ENCODE measurements at regions not wholly inside any gene's neighbourhood (a gene's known extent, or its start where the extent isn't known, plus 50 kb on each side); places are given as distances from the start of the nearest gene placed in this dataset.
"Not testable (repeated sequence)": the region's sequence is repeated elsewhere in the genome, so short reads cannot be mapped to it uniquely, and the experiment has no call there.

DNA sequence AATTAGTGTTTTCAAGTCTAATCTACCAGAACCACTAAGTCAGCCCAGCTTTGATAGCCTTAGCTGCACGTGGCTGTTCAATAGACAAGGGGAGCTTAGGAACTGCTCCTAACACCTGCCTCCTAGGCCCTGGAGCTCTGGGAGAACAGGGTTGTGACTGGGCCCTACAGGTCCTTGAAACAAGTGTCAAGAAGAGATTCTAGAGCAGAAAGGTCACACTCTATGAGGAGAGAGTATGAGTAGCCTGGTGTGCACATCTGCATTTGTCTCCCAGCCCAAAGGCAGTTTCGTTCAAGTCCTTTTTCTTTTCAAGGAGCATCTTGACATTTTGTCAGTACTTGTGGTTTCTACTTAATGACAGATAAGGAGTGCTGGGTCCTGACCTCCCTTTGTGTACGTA, 206.1 kb downstream of the PRELID2 start:
- H3K27ac ChIP-seq: no peak overlapping the region

DNA sequence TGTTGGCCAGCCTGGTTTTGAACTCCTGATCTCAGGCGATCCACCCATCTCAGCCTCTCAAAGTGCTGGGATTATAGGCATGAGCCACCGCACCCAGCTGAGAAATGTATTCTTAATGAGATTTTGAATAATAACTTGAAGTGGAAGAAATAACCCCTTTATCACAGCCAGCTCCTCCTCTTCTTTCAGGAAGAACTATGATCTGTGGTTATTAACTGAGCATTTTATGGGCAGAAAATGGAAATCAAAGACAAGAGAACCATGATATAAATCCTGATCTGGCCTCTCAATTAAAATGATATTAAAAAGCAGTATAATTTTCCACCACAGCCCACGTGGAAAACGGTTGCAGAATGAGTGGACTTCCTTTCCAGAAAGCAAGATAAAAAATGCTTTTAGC, 206.6 kb downstream of the PRELID2 start:
- TF ChIP-seq, protein P1, sequence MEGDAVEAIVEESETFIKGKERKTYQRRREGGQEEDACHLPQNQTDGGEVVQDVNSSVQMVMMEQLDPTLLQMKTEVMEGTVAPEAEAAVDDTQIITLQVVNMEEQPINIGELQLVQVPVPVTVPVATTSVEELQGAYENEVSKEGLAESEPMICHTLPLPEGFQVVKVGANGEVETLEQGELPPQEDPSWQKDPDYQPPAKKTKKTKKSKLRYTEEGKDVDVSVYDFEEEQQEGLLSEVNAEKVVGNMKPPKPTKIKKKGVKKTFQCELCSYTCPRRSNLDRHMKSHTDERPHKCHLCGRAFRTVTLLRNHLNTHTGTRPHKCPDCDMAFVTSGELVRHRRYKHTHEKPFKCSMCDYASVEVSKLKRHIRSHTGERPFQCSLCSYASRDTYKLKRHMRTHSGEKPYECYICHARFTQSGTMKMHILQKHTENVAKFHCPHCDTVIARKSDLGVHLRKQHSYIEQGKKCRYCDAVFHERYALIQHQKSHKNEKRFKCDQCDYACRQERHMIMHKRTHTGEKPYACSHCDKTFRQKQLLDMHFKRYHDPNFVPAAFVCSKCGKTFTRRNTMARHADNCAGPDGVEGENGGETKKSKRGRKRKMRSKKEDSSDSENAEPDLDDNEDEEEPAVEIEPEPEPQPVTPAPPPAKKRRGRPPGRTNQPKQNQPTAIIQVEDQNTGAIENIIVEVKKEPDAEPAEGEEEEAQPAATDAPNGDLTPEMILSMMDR (IDR thresholded peaks at IDR 0.05): no peak
- TF ChIP-seq ZFX (IDR thresholded peaks at IDR 0.05; ENCODE audit: borderline replicate concordance): no peak

More for the DNA sequence above, 206.1 kb downstream of the PRELID2 start:
- TF ChIP-seq ZFX (IDR thresholded peaks at IDR 0.05; ENCODE audit: borderline replicate concordance): no peak
- TF ChIP-seq, protein P1 (IDR thresholded peaks at IDR 0.05): no peak

DNA sequence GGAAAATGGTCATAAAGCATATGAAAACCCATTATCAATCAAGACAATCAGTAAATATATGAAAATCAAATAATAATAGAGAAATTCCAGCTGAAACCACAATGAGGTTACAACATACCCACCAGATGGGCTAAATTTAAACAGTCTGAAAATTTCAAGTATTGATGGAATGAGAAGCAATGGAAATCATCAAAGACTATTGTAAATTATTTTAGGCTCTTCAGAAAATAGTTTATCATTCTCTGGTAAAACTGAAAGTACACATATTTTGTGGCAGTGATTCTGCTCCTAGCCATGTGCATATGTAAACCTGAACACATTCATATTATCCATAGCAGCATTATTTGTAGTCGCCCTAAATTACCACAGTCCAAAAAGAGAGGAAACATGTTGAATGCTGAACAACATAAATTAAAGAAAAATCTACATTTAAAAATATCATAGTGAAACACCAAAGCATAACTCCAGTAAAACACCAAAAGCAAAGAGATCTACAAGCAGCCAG, 215.3 kb downstream of the PRELID2 start:
- no peak for TF ChIP-seq ZFX (IDR thresholded peaks at IDR 0.05; ENCODE audit: borderline replicate concordance)
- TF ChIP-seq, protein P1 (IDR thresholded peaks at IDR 0.05): no peak
- no peak overlapping the region for H3K27ac ChIP-seq

More for the DNA sequence above, 206.6 kb downstream of the PRELID2 start:
- no peak overlapping the region for H3K27ac ChIP-seq

DNA sequence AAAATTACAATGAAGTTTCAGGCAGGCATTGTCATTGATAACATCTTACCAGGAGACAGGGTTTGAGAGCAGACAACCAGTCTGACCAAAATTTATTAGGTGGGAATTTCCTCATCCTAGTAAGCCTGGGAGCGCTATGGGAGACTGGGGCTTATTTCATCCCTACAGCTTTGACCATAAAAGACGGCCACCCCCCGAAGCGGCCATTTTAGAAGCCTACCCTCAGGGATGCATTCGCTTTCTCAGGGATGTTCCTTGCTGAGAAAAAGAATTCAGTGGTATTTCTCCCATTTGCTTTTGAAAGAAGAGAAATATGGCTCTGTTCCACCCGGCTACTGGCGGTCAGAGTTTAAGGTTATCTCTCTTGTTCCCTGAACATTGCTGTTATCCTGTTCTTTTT, 218.4 kb downstream of the PRELID2 start:
- H3K27ac ChIP-seq: not testable (repeated sequence)

DNA sequence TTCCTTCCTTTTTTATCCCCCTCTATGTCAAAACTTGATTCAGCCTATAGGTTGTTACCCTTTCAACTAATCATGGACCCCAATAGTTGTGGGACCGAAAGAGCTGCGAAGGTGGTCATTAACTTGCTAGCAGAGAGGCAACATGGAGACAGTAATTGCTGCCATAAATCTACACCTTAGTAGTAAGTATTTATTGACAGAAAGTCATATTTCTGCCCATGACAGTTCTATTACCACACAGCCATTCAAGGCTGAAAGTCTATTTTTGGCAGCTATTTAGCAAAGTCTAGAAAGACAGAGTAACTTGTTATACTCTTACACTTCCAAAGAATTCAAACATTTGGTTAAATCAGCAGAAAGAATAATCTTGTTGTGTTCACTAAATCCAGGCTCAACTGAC, 236.2 kb downstream of the PRELID2 start:
- H3K27ac ChIP-seq: no peak overlapping the region
- TF ChIP-seq ZFX (IDR thresholded peaks at IDR 0.05; ENCODE audit: borderline replicate concordance): no peak
- TF ChIP-seq, protein P1 (IDR thresholded peaks at IDR 0.05): no peak

DNA sequence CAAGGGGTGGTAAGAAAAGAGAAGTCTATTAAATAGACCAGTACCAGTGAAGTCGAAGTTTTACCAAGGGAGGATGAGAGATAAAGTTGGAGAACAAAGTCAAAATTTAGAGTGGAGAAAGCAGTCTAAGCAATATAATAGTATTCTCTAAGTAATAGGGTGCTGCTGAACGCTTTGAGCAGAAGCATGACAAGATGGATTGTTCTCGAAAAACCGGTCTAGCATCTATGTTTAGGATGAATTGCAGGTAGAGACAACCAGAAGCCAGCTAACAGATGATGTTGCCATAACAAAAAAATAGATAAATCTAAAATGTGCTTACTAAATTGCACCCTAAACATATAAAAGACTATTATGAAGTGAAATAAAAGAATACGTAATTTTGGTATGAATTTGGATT, 237.0 kb downstream of the PRELID2 start:
- H3K27ac ChIP-seq: no peak overlapping the region
- TF ChIP-seq, protein P1 (IDR thresholded peaks at IDR 0.05): no peak
- TF ChIP-seq ZFX (IDR thresholded peaks at IDR 0.05; ENCODE audit: borderline replicate concordance): no peak

DNA sequence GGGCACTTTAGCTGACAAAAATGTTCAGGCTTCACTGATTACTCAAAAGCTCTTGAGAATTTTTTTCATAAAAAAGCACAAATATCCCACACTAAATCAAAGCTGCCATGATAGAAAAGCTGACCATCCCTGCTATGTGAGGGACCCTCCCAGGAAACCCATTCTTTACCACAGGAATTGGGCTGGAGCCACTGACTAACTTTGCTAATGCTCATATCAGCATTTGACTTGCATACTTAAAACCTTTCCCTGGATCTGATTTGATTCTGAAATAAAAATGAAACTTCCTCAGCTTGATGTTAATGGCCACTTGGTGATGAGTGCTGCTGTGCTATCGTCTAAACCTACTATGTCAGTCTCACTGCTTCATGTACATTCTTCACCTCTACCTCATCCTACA, 243.6 kb downstream of the PRELID2 start:
- TF ChIP-seq ZFX (IDR thresholded peaks at IDR 0.05; ENCODE audit: borderline replicate concordance): no peak
- TF ChIP-seq, protein P1 (IDR thresholded peaks at IDR 0.05): no peak
- no peak overlapping the region for H3K27ac ChIP-seq

DNA sequence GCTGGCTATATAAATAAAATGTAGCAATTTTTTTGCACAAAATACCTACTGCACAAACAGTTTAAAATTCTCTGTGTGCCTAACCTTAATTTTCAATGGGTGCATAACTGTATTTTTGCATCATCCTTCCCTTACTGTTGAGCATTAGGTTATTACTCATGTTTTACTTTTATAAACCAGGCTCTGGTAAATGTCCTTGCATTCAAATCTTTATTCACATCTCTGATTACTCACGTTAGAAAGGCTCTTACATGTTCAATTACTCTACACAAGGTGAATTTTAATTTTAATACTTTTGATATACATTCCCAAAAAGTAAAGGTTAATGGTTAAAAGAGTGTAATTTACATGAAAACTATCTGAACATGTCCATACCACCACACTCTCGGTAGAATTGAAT, 246.1 kb downstream of the PRELID2 start:
- no peak for TF ChIP-seq ZFX (IDR thresholded peaks at IDR 0.05; ENCODE audit: borderline replicate concordance)
- TF ChIP-seq, protein P1 (IDR thresholded peaks at IDR 0.05): no peak
- H3K27ac ChIP-seq: no peak overlapping the region

All from 22Rv1 (cell line).